GM18505 (cell line): ENCODE measurements at regions not wholly inside any gene's neighbourhood (a gene's known extent, or its start where the extent isn't known, plus 50 kb on each side); places are given as distances from the start of the nearest gene placed in this dataset.

Source experiments
- ATAC-seq: cut with Tn5 transposase; IDR thresholded peaks from one replicate; pipeline ENCODE4 v1.9.1; 2021; ENCODE audit not compliant: unreplicated experiment
- POLR2A ChIP-seq: IDR thresholded peaks from 4 replicates; pipeline ENCODE4 v1.6.1; 2011; ENCODE audit warnings: borderline replicate concordance; ENCODE audit not compliant: insufficient read depth, insufficient read length; ENCODE audit errors: extremely low read depth

GRCh38 chr4:30670206-30670605 lies 50.0 kb upstream of the PCDH7 start:
- no peak for ATAC-seq
- no peak for TF ChIP-seq POLR2A
